ENCODE measurements at regions not wholly inside any gene's neighbourhood (a gene's known extent, or its start where the extent isn't known, plus 50 kb on each side); places are given as distances from the start of the nearest gene placed in this dataset.

DNA sequence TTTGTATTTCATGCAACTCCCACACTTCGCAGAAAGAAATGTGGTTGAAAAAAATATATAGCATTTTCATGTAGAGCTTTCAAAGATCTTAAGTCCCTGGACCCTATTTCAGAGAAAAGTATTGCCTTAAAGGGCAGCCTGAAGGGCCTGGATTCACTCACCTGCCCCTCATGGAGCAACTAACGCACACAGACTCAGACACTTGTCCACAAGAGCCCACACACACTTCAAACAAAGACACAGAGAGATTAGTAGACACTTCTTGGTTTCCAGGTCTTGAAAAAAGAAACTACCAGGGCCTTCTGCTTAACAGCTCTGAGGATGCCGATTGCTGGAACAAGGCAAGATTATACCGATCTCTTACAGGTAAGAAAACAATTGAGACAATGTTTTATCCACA lies 122.2 kb downstream of the ZBTB18 start:
- no peaks in the 10 kb centered on the region for H3K4me1 ChIP-seq
- H3K4me3 ChIP-seq: no peak overlapping the region
- H3K36me3 ChIP-seq: no peaks in the 10 kb centered on the region
- no peaks in the 10 kb centered on the region for H3K27me3 ChIP-seq
- 61 to 71% methylated on average over 4 of the region's 4 CpGs for whole genome bisulfite sequencing, 2 donors
- no peak overlapping the region for H3K27ac ChIP-seq
- no peaks in the 10 kb centered on the region for H3K9me3 ChIP-seq
- ATAC-seq (ENCODE audit: low FRiP score in 2 of 2) (no peak), DNase-seq (no peak)
- TF ChIP-seq POLR2A (IDR thresholded peaks at IDR 0.05): no peak

DNA sequence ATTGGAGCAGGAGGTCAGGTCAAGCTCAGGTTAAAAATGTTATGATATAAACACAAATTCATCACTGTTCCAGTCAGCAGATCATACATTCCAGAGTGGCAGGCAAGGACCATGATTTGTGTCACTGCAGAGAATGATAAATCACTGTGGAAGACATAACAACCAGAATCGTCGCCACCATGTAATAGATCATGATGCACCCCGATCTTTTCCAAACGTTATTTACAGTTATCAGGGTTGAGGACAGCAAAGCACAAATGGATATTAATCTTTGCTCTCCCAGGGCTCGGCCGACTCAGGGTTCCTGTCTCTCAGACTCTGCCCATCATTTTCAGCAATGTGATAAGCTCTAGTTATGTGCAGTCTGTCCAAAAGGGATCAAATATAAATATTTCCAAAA lies 122.7 kb downstream of the ZBTB18 start:
- Histone ChIP-seq H3K36me3 (no peaks in the 10 kb centered on the region), H3K4me3 (no peak overlapping the region), H3K4me1 (no peaks in the 10 kb centered on the region), H3K27ac (no peak overlapping the region), H3K27me3 (no peaks in the 10 kb centered on the region), H3K9me3 (no peaks in the 10 kb centered on the region)
- 36 to 56% methylated on average over 6 of the region's 6 CpGs for WGBS, 2 donors
- TF ChIP-seq POLR2AphosphoS5 (IDR thresholded peaks at IDR 0.05) (no peak), POLR2A (IDR thresholded peaks at IDR 0.05) (no peak), EP300 (IDR thresholded peaks at IDR 0.05) (no peak)
- TF ChIP-seq, protein P1, sequence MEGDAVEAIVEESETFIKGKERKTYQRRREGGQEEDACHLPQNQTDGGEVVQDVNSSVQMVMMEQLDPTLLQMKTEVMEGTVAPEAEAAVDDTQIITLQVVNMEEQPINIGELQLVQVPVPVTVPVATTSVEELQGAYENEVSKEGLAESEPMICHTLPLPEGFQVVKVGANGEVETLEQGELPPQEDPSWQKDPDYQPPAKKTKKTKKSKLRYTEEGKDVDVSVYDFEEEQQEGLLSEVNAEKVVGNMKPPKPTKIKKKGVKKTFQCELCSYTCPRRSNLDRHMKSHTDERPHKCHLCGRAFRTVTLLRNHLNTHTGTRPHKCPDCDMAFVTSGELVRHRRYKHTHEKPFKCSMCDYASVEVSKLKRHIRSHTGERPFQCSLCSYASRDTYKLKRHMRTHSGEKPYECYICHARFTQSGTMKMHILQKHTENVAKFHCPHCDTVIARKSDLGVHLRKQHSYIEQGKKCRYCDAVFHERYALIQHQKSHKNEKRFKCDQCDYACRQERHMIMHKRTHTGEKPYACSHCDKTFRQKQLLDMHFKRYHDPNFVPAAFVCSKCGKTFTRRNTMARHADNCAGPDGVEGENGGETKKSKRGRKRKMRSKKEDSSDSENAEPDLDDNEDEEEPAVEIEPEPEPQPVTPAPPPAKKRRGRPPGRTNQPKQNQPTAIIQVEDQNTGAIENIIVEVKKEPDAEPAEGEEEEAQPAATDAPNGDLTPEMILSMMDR (IDR thresholded peaks at IDR 0.05): no peak
- no peak for ATAC-seq (ENCODE audit: low FRiP score in 2 of 2)
- DNase-seq: no peak

DNA sequence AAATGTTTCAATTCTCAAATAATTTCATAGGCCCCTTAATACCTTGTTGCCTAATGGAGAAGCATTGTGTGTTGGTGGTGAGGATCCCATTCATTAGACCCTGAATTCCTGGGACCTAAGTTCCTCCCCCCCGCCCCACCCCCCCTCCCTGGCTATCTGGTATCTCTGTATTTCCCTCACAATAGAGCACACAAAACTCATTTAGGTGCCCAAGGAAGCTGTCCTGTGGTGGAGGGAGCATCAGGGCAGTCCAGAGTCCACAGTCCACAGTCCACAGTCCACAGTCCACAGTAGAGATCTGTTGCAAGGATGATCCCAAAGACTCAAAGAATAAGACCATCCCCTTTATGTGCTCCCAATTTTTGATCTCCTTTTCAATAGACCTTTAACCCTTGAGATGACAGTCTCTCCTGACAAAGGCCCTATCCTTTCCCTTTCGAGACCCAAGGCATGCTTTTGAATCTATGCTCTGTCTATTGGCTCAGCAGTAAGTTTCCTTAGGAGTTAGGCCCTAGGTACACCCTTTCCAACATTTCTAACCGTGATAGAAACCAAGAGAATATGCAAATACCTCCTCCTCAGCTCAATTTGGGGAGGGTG lies 123.9 kb downstream of the ZBTB18 start:
- TF ChIP-seq POLR2A (IDR thresholded peaks at IDR 0.05): no peak
- TF ChIP-seq, protein P1 (IDR thresholded peaks at IDR 0.05): no peak
- Histone ChIP-seq H3K9me3 (no peaks in the 10 kb centered on the region), H3K27ac (no peak overlapping the region), H3K27me3 (no peaks in the 10 kb centered on the region), H3K4me3 (no peak overlapping the region), H3K36me3 (no peaks in the 10 kb centered on the region), H3K4me1 (no peaks in the 10 kb centered on the region)
- 86 to 88% methylated on average over 3 of the region's 3 CpGs for WGBS, 2 donors
- no peak for DNase-seq
- no peak for ATAC-seq (ENCODE audit: low FRiP score in 2 of 2)

DNA sequence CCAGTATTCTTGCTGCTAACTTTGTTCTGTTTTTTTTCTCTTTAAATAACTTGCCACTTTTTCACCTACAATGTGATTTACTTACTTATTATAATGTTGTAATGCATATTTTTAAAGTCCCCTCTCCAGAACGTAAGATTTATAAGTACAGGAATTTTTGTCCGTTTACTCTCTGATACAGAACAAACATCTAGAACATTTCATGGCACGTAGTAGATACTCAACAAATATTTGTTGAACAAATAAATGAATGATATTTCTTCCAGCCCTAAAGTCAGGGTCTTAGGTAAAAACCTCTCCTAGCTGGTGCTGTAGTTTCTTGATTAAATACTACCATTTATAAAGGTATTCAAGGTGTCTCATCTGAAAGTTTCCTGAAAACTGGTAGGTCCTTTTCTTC lies 125.1 kb downstream of the ZBTB18 start:
- 64 to 70% methylated on average over 3 of the region's 3 CpGs for whole genome bisulfite sequencing, 2 donors
- ATAC-seq (ENCODE audit: low FRiP score in 2 of 2): no peak

DNA sequence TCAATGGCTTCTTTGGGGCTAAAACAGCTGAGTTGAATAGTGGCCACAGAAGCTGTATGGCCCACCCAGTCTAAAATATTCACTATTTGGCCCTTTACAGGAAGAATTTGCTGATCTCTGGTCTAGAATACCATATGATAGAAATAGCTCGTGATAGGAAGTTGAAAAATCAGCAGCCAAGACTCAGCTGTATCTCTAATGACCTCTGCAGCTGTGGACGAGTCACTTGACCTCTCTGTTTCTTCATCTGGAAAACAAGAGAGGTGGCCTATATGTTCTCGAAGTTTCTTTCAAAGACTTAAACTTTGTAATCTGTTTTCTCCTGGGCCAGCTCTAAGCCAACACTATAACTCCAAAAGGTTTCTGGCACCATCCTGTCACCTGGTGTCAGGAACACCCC lies 129.2 kb downstream of the ZBTB18 start:
- no peak for DNase-seq
- ATAC-seq (ENCODE audit: low FRiP score in 2 of 2): no peak
- 84 to 85% methylated on average over 3 of the region's 3 CpGs for WGBS, 2 donors
- TF ChIP-seq, protein P1 (IDR thresholded peaks at IDR 0.05): no peak
- no peak for TF ChIP-seq POLR2AphosphoS5 (IDR thresholded peaks at IDR 0.05)
- no peak for TF ChIP-seq EP300 (IDR thresholded peaks at IDR 0.05)
- no peak for TF ChIP-seq POLR2A (IDR thresholded peaks at IDR 0.05)
- H3K36me3 ChIP-seq: no peaks in the 10 kb centered on the region
- H3K4me3 ChIP-seq: no peak overlapping the region
- H3K9me3 ChIP-seq: no peaks in the 10 kb centered on the region
- H3K4me1 ChIP-seq: no peaks in the 10 kb centered on the region
- no peak overlapping the region for H3K27ac ChIP-seq
- H3K27me3 ChIP-seq: no peaks in the 10 kb centered on the region

More for the DNA sequence above, 125.1 kb downstream of the ZBTB18 start:
- no peaks in the 10 kb centered on the region for H3K9me3 ChIP-seq
- H3K36me3 ChIP-seq: no peaks in the 10 kb centered on the region
- no peaks in the 10 kb centered on the region for H3K4me1 ChIP-seq
- no peak for DNase-seq
- no peak overlapping the region for H3K4me3 ChIP-seq
- TF ChIP-seq POLR2AphosphoS5 (IDR thresholded peaks at IDR 0.05): no peak
- no peak for TF ChIP-seq POLR2A (IDR thresholded peaks at IDR 0.05)
- no peak for TF ChIP-seq EP300 (IDR thresholded peaks at IDR 0.05)
- TF ChIP-seq, protein P1 (IDR thresholded peaks at IDR 0.05): no peak
- H3K27me3 ChIP-seq: no peaks in the 10 kb centered on the region
- H3K27ac ChIP-seq: no peak overlapping the region

Data from upper lobe of left lung (tissue), 6 donors.